ENCODE measurements at regions not wholly inside any gene's neighbourhood (a gene's known extent, or its start where the extent isn't known, plus 50 kb on each side); places are given as distances from the start of the nearest gene placed in this dataset.

- TF ChIP-seq CTCF (IDR thresholded peaks at IDR 0.05; ENCODE audit: borderline replicate concordance, insufficient read depth, low read depth, low read length) = no peak
- H3K4me3 ChIP-seq (ENCODE audit: low read depth, low read length) = no peak overlapping the region
Observed at GRCh38 chr15:94844198-94844537, 612.8 kb downstream of the MCTP2 start.

GRCh38 chr15:94844538-94845389 lies 613.4 kb downstream of the MCTP2 start:
- TF ChIP-seq CTCF (IDR thresholded peaks at IDR 0.05; ENCODE audit: borderline replicate concordance, insufficient read depth, low read depth, low read length) = no peak
- no peak overlapping the region for H3K4me3 ChIP-seq (ENCODE audit: low read depth, low read length)

- no peak for TF ChIP-seq CTCF (IDR thresholded peaks at IDR 0.05; ENCODE audit: borderline replicate concordance, insufficient read depth, low read depth, low read length)
- no peak overlapping the region for H3K4me3 ChIP-seq (ENCODE audit: low read depth, low read length)
Observed at GRCh38 chr15:94845390-94845716, 614.0 kb downstream of the MCTP2 start.

GRCh38 chr15:94847325-94847724 lies 616.0 kb downstream of the MCTP2 start:
- TF ChIP-seq CTCF (IDR thresholded peaks at IDR 0.05; ENCODE audit: borderline replicate concordance, insufficient read depth, low read depth, low read length) = no peak
- no peak overlapping the region for H3K4me3 ChIP-seq (ENCODE audit: low read depth, low read length)

GRCh38 chr15:94848054-94848453 lies 616.7 kb downstream of the MCTP2 start:
- TF ChIP-seq CTCF (IDR thresholded peaks at IDR 0.05; ENCODE audit: borderline replicate concordance, insufficient read depth, low read depth, low read length) = no peak
- H3K4me3 ChIP-seq (ENCODE audit: low read depth, low read length) = no peak overlapping the region

GRCh38 chr15:94855018-94855408 lies 623.7 kb downstream of the MCTP2 start:
- H3K4me3 ChIP-seq (ENCODE audit: low read depth, low read length) = no peak overlapping the region
- TF ChIP-seq CTCF (IDR thresholded peaks at IDR 0.05; ENCODE audit: borderline replicate concordance, insufficient read depth, low read depth, low read length) = no peak
